Upper lobe of left lung (tissue), 6 donors: ENCODE measurements at regions not wholly inside any gene's neighbourhood (a gene's known extent, or its start where the extent isn't known, plus 50 kb on each side); places are given as distances from the start of the nearest gene placed in this dataset.

Source experiments
- ATAC-seq, 2 donors: fragments of 200-7000 bp; cut with Tn5 transposase; one replicate each; pipeline ENCODE4 v1.9.1; 2022; ENCODE audit warnings: mild to moderate bottlenecking in 2 of 2, moderate library complexity in 2 of 2; ENCODE audit not compliant: low FRiP score in 2 of 2
- DNase-seq, 2 donors: peaks; one replicate each; pipeline ENCODE4 v3.0.0-alpha.2; 2019 to 2020
- H3K27ac ChIP-seq, 4 donors: fragments of 200-600 bp; sonication (generic); one replicate each; pipeline ENCODE4 v1.5.1; 2016 to 2019
- H3K27me3 ChIP-seq, 4 donors: fragments of 200-600 bp; sonication (generic); one replicate each; pipeline ENCODE4 v1.5.1; 2017 to 2019
- H3K36me3 ChIP-seq, 4 donors: fragments of 200-600 bp; sonication (generic); one replicate each; pipeline ENCODE4 v1.5.1; 2016 to 2019
- H3K4me1 ChIP-seq, 4 donors: fragments of 200-600 bp; sonication (generic); one replicate each; pipeline ENCODE4 v1.5.1; 2018 to 2019
- H3K4me3 ChIP-seq, 4 donors: fragments of 200-600 bp; sonication (generic); one replicate each; pipeline ENCODE4 v1.5.1; 2017 to 2019; ENCODE audit warnings: mild to moderate bottlenecking in 2 of 4, moderate library complexity in 1 of 4
- H3K9me3 ChIP-seq, 4 donors: fragments of 200-600 bp; sonication (generic); one replicate each; pipeline ENCODE4 v1.5.1; 2018 to 2019
- EP300 ChIP-seq, 4 donors: sonication (generic); formaldehyde crosslinking; IDR thresholded peaks; one replicate each; pipeline ENCODE4 v1.5.1; 2017; ENCODE audit warnings: antibody characterized with exemption in 4 of 4, control low read depth in 2 of 4
- POLR2A ChIP-seq, 4 donors: fragments of 450-650 bp; IDR thresholded peaks; one replicate each; pipeline ENCODE4 v1.5.1; 2016 to 2017; ENCODE audit warnings: antibody characterized with exemption in 4 of 4, mild to moderate bottlenecking in 2 of 4
- POLR2AphosphoS5 ChIP-seq, 2 donors: sonication (generic); formaldehyde crosslinking; IDR thresholded peaks; one replicate each; pipeline ENCODE4 v1.5.1; 2017; ENCODE audit warnings: antibody characterized with exemption in 2 of 2
- WGBS, 2 donors: methylation state at CpG; one replicate each; pipeline ENCODE4 v1.1.5; 2017 to 2018; 5-methylcytosine and 5-hydroxymethylcytosine counted together
- TF ChIP-seq, protein P1 (sequence below), 6 experiments: fragments of 450-650 bp in 4 of 6; fragments of 200-600 bp in 2 of 6; sonication (generic) in 2 of 6; IDR thresholded peaks; one replicate each; pipeline ENCODE4 v1.5.1; 2016 to 2019; ENCODE audit warnings: antibody characterized with exemption in 6 of 6
- donor health status: DM: no; HTN: no; CAD: no; lungs with moderate emphysema.
- donor health status: DM: no; HTN: yes; CAD: no; lungs with severe emphysema.

DNA sequence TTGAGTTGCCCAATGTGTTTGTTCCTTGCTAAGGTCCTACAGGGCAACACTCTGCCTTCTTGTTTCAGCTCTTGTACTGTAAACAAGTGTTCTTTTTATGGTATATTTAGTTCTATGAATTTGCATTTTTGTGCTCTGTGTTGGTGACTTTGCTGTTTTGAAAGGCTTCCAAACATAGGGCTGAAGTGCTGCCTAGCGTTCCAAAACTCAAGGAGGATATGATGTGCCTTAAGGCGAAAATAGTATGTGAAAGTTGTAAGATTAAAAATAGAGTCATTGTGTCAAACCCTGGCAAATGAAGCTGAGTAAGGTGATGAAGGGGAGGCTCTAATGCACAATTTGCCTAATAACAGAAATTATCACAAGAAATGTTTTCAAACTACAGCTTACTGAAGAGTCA is 372.7 kb upstream of the TOM1L1 start:
- Histone ChIP-seq H3K4me1 (no peaks in the 10 kb centered on the region), H3K27ac (no peak overlapping the region), H3K9me3 (no peaks in the 10 kb centered on the region), H3K36me3 (no peaks in the 10 kb centered on the region), H3K27me3 (no peaks in the 10 kb centered on the region), H3K4me3 (no peak overlapping the region)
- ATAC-seq: no peak
- DNase-seq: no peak
- WGBS, 2 donors: 59 to 65% methylated on average over 2 of the region's 2 CpGs
- TF ChIP-seq POLR2A (IDR thresholded peaks at IDR 0.05) (no peak), POLR2AphosphoS5 (IDR thresholded peaks at IDR 0.05) (no peak), EP300 (IDR thresholded peaks at IDR 0.05) (no peak)
- TF ChIP-seq, protein P1, sequence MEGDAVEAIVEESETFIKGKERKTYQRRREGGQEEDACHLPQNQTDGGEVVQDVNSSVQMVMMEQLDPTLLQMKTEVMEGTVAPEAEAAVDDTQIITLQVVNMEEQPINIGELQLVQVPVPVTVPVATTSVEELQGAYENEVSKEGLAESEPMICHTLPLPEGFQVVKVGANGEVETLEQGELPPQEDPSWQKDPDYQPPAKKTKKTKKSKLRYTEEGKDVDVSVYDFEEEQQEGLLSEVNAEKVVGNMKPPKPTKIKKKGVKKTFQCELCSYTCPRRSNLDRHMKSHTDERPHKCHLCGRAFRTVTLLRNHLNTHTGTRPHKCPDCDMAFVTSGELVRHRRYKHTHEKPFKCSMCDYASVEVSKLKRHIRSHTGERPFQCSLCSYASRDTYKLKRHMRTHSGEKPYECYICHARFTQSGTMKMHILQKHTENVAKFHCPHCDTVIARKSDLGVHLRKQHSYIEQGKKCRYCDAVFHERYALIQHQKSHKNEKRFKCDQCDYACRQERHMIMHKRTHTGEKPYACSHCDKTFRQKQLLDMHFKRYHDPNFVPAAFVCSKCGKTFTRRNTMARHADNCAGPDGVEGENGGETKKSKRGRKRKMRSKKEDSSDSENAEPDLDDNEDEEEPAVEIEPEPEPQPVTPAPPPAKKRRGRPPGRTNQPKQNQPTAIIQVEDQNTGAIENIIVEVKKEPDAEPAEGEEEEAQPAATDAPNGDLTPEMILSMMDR (IDR thresholded peaks at IDR 0.05): no peak

DNA sequence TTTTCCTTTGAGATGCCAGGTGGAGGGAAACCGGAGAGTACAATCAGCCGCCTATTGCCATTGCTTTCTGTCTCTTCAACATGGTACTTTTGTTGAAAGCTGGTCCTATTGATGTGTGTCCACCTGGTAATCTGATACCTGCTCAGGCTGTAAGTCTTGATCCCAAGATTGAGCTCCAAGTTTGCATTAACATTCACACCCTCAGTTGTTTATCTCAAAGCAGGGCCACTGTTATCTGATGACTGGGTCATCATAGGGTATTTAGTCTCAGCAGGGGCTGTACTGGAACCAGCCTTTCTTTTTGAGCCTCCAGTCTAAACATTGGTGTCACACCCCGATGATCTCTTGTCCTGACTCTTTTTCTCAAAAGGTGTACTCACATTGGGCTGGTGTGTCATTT is 370.3 kb upstream of the TOM1L1 start:
- ATAC-seq (no peak), DNase-seq (no peak)
- H3K27ac ChIP-seq: no peak overlapping the region
- 73 to 82% methylated on average over 3 of the region's 3 CpGs for WGBS, 2 donors
- no peaks in the 10 kb centered on the region for H3K27me3 ChIP-seq
- H3K4me1 ChIP-seq: no peaks in the 10 kb centered on the region
- no peaks in the 10 kb centered on the region for H3K36me3 ChIP-seq
- no peak for TF ChIP-seq POLR2A (IDR thresholded peaks at IDR 0.05)
- H3K4me3 ChIP-seq: no peak overlapping the region
- H3K9me3 ChIP-seq: peaks cover 0 to 3% (median 0%) of the 10 kb centered on the region in 4 donors

DNA sequence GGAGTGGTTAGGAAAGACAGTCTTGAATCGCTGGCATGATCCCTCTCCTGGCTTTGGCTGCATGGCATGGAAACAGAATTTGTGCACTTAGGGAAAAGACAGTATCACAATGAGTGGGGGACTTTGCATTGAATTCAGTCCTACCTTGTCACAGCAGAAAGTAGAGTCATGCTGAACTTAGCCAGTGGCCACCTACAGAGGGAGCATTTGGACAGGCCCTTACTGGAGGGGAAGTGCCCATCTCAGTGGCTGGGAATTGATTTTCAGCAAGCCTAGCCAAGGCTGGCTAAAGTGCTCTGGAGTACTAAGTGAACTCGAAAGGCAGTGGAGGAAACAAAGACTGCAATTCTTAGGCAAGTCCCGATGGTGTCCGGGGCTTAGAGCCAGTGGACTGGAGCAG is 364.3 kb upstream of the TOM1L1 start:
- Histone ChIP-seq H3K27ac (no peak overlapping the region), H3K9me3 (peaks cover 0 to 4% (median 2%) of the 10 kb centered on the region in 4 donors), H3K36me3 (no peaks in the 10 kb centered on the region), H3K4me1 (no peaks in the 10 kb centered on the region), H3K27me3 (no peaks in the 10 kb centered on the region), H3K4me3 (no peak overlapping the region)
- no peak for ATAC-seq
- 86 to 95% methylated on average over 4 of the region's 4 CpGs for WGBS, 2 donors
- DNase-seq: no peak
- TF ChIP-seq POLR2A (IDR thresholded peaks at IDR 0.05) (no peak), EP300 (IDR thresholded peaks at IDR 0.05) (no peak), POLR2AphosphoS5 (IDR thresholded peaks at IDR 0.05) (no peak)
- TF ChIP-seq, protein P1 (IDR thresholded peaks at IDR 0.05): no peak

DNA sequence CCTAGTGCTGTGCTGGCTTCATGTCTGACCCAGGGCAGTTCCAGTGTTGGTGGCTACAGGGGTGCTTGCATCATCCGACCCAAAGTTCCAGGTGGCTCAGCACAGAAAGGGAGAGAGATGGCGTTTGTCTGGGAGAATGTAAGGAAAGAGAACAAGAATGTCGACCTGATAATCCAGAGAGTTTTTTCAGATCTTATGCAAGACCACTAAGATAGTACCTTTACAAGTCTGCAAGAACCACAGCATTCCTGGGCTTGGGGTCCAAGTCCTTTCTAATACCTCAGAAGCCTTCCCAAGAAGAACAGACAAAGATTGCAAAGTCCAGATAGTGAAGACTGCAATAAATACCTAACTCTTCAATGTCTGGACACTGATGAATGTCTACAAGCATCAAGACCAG is 363.0 kb upstream of the TOM1L1 start:
- ATAC-seq: no peak
- Histone ChIP-seq H3K36me3 (no peaks in the 10 kb centered on the region), H3K27me3 (no peaks in the 10 kb centered on the region), H3K27ac (no peak overlapping the region), H3K4me1 (no peaks in the 10 kb centered on the region), H3K9me3 (peaks cover 0 to 4% (median 2%) of the 10 kb centered on the region in 4 donors), H3K4me3 (no peak overlapping the region)
- TF ChIP-seq, protein P1 (IDR thresholded peaks at IDR 0.05): no peak
- TF ChIP-seq EP300 (IDR thresholded peaks at IDR 0.05): no peak
- no peak for TF ChIP-seq POLR2A (IDR thresholded peaks at IDR 0.05)
- TF ChIP-seq POLR2AphosphoS5 (IDR thresholded peaks at IDR 0.05): no peak
- 86 to 87% methylated on average over 3 of the region's 3 CpGs for WGBS, 2 donors
- DNase-seq: no peak

DNA sequence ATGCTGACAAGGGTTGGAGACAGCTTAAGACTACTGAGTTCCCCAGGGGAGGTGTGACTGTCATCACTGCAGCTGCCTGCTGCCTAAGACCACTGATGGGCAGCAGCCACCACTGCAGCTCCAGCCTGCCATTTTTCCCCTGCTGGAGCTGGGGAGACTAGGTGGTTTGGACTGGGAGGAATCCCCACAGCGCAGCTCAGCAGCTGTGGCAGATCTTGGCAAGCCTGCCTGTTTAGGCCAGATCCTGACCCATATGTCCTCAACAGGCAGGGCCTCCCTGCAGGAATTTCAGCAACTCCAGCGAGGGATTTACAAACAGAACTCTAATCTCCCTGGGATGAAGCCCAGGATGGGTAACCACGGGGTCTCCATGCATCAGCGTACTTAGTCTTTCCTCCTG is 356.4 kb upstream of the TOM1L1 start:
- no peak for DNase-seq
- Histone ChIP-seq H3K27me3 (no peaks in the 10 kb centered on the region), H3K27ac (no peak overlapping the region), H3K4me3 (no peak overlapping the region), H3K9me3 (no peaks in the 10 kb centered on the region), H3K36me3 (no peaks in the 10 kb centered on the region), H3K4me1 (no peaks in the 10 kb centered on the region)
- ATAC-seq: no peak
- TF ChIP-seq EP300 (IDR thresholded peaks at IDR 0.05) (no peak), POLR2AphosphoS5 (IDR thresholded peaks at IDR 0.05) (no peak), POLR2A (IDR thresholded peaks at IDR 0.05) (no peak)
- TF ChIP-seq, protein P1 (IDR thresholded peaks at IDR 0.05): no peak
- 66 to 67% methylated on average over 3 of the region's 4 CpGs for WGBS, 2 donors
